HEK293 (cell line): ENCODE measurements at regions not wholly inside any gene's neighbourhood (a gene's known extent, or its start where the extent isn't known, plus 50 kb on each side); places are given as distances from the start of the nearest gene placed in this dataset.

Experiments
- CTCF ChIA-PET: fragments of 350-600 bp; formaldehyde crosslinking; extraction: SDS; loops from one replicate; lab custom pipeline; 2021; ENCODE audit warnings: antibody characterized with exemption; lab: Yijun Ruan, JAX
- POLR2A ChIA-PET: fragments of 300-600 bp; formaldehyde crosslinking; extraction: SDS; loops from one replicate; lab custom pipeline; 2020; ENCODE audit warnings: antibody characterized with exemption, inconsistent platforms; lab: Yijun Ruan, JAX
- H3K27ac ChIP-seq: fragments of 200-500 bp; sonication (Bioruptor generic); 2 replicates; pipeline ENCODE4 v1.5.1; 2014; ENCODE audit warnings: low read depth, low read length, control low read depth, inconsistent platforms; ENCODE audit errors: extremely low read depth
- H3K36me3 ChIP-seq, 2 experiments: fragments of 200-500 bp in 1 of 2; sonication (Bioruptor generic) in 1 of 2; 1 replicate in 1 of 2; 2 replicates in 1 of 2; pipeline ENCODE4 v1.5.1; 2014 to 2017; ENCODE audit warnings: inconsistent platforms in 2 of 2, low read length in 2 of 2; ENCODE audit not compliant: control insufficient read depth in 2 of 2, insufficient read depth in 1 of 2
- H3K4me1 ChIP-seq: fragments of 200-500 bp; sonication (Bioruptor generic); 2 replicates; pipeline ENCODE4 v1.5.1; 2014; ENCODE audit warnings: mild to moderate bottlenecking, low read length, inconsistent platforms; ENCODE audit not compliant: control insufficient read depth, insufficient read depth
- H3K4me3 ChIP-seq: 2 replicates; pipeline ENCODE4 v1.5.1; 2011; ENCODE audit warnings: low read depth, mild to moderate bottlenecking, control low read depth, low read length, moderate library complexity
- H3K9me3 ChIP-seq: fragments of 200-500 bp; sonication (Bioruptor generic); 2 replicates; pipeline ENCODE4 v1.5.1; 2014; ENCODE audit warnings: low read depth, low read length, inconsistent platforms; ENCODE audit not compliant: control insufficient read depth, insufficient read depth
- KLF10 ChIP-seq: fragments of 450-650 bp; IDR thresholded peaks from 2 replicates; pipeline ENCODE4 v1.5.1; 2018; ENCODE audit warnings: missing biosample characterization, mild to moderate bottlenecking, missing genetic modification characterization
- KLF9 ChIP-seq: fragments of 450-650 bp; formaldehyde crosslinking; IDR thresholded peaks from 2 replicates; pipeline ENCODE4 v1.5.1; 2016; ENCODE audit warnings: missing biosample characterization, missing genetic modification characterization, low read depth
- MYNN ChIP-seq: fragments of 450-650 bp; formaldehyde crosslinking; IDR thresholded peaks from 2 replicates; pipeline ENCODE4 v1.5.1; 2016; ENCODE audit warnings: missing biosample characterization, missing genetic modification characterization, borderline replicate concordance
- SP7 ChIP-seq: fragments of 450-650 bp; formaldehyde crosslinking; IDR thresholded peaks from 2 replicates; pipeline ENCODE4 v1.5.1; 2016; ENCODE audit warnings: missing biosample characterization, missing genetic modification characterization
- ZBTB8A ChIP-seq: fragments of 450-650 bp; formaldehyde crosslinking; IDR thresholded peaks from 2 replicates; pipeline ENCODE4 v1.5.1; 2016; ENCODE audit warnings: missing biosample characterization, missing genetic modification characterization
- ZEB2 ChIP-seq: fragments of 450-650 bp; formaldehyde crosslinking; IDR thresholded peaks from 2 replicates; pipeline ENCODE4 v1.5.1; 2016; ENCODE audit warnings: missing biosample characterization, missing genetic modification characterization
- ZIC2 ChIP-seq: fragments of 450-650 bp; formaldehyde crosslinking; IDR thresholded peaks from 2 replicates; pipeline ENCODE4 v1.5.1; 2016; ENCODE audit warnings: missing biosample characterization, missing genetic modification characterization
- ZNF112 ChIP-seq: fragments of 450-650 bp; formaldehyde crosslinking; IDR thresholded peaks from 2 replicates; pipeline ENCODE4 v1.5.0; 2017; ENCODE audit warnings: missing biosample characterization, missing genetic modification characterization
- ZNF132 ChIP-seq: fragments of 450-650 bp; formaldehyde crosslinking; IDR thresholded peaks from 2 replicates; pipeline ENCODE4 v1.5.1; 2017; ENCODE audit warnings: missing biosample characterization, missing genetic modification characterization, borderline replicate concordance
- ZNF175 ChIP-seq: fragments of 450-650 bp; formaldehyde crosslinking; IDR thresholded peaks from 2 replicates; pipeline ENCODE4 v1.5.1; 2016; ENCODE audit warnings: missing biosample characterization, missing genetic modification characterization
- ZNF510 ChIP-seq: fragments of 450-650 bp; formaldehyde crosslinking; IDR thresholded peaks from 2 replicates; pipeline ENCODE4 v1.5.1; 2018; ENCODE audit warnings: mild to moderate bottlenecking, missing genetic modification characterization, missing biosample characterization; ENCODE audit not compliant: insufficient replicate concordance
- ZNF623 ChIP-seq: fragments of 450-650 bp; formaldehyde crosslinking; IDR thresholded peaks from 2 replicates; pipeline ENCODE4 v1.5.1; 2016; ENCODE audit warnings: missing biosample characterization, missing genetic modification characterization
- ZNF660 ChIP-seq: fragments of 450-650 bp; IDR thresholded peaks from 2 replicates; pipeline ENCODE4 v1.5.1; 2018; ENCODE audit warnings: missing biosample characterization, mild to moderate bottlenecking, missing genetic modification characterization
- ZNF776 ChIP-seq: fragments of 450-650 bp; formaldehyde crosslinking; IDR thresholded peaks from 2 replicates; pipeline ENCODE4 v1.5.0; 2017; ENCODE audit warnings: missing biosample characterization, missing genetic modification characterization, borderline replicate concordance
- ZNF830 ChIP-seq: fragments of 450-650 bp; IDR thresholded peaks from 2 replicates; pipeline ENCODE4 v1.5.0; 2018; ENCODE audit warnings: missing biosample characterization, missing genetic modification characterization, low read depth, mild to moderate bottlenecking, moderate library complexity
- TF ChIP-seq, protein P1 (sequence below): fragments of 450-650 bp; formaldehyde crosslinking; IDR thresholded peaks from 2 replicates; pipeline ENCODE4 v1.5.1; 2016; ENCODE audit warnings: missing biosample characterization, missing genetic modification characterization
- TF ChIP-seq, protein P2 (sequence below): fragments of 450-650 bp; formaldehyde crosslinking; IDR thresholded peaks from 2 replicates; pipeline ENCODE4 v1.5.1; 2017; ENCODE audit warnings: missing biosample characterization, missing genetic modification characterization
- TF ChIP-seq, protein P3 (sequence below): fragments of 450-650 bp; formaldehyde crosslinking; IDR thresholded peaks from 2 replicates; pipeline ENCODE4 v1.5.1; 2017; ENCODE audit warnings: missing biosample characterization, mild to moderate bottlenecking, missing genetic modification characterization, moderate library complexity
- TF ChIP-seq, protein P4 (sequence below): fragments of 450-650 bp; formaldehyde crosslinking; IDR thresholded peaks from 2 replicates; pipeline ENCODE4 v1.5.1; 2016; ENCODE audit warnings: missing biosample characterization, missing genetic modification characterization, low read depth
- TF ChIP-seq, protein P5 (sequence below): fragments of 450-650 bp; formaldehyde crosslinking; IDR thresholded peaks from 2 replicates; pipeline ENCODE4 v1.5.1; 2016; ENCODE audit warnings: missing biosample characterization, missing genetic modification characterization

DNA sequence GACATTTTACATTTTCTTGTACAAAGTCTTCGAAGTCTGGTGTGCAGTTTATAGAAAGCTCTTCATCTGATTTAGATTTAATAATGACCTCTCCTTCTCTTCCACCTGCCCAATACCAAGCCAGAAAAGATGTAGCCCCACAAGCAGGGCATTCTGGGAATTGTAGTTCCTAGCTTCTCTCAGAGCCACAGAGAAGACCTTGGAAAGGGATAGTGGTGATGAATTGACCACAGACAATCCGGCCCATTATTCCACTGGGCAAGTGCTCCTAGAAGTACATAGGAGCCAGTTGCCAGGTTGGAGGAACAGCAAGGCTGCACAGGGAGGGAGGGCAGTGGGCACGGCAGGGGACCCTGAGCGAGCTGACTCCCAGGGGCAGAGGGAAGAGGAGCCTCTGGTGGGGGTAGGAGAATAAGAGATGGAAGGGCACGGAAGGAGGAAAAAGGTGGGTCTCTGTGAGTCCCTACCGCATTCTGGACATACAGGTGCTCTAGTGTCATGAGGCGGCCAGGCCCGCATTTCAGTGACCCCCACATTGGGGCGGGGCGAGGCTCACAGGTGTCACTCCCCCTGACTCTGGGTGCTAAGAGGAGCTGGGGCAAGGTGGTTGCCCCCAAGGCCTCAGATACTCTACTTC, 152.5 kb upstream of the HAAO start (continued):
- TF ChIP-seq, protein P1, sequence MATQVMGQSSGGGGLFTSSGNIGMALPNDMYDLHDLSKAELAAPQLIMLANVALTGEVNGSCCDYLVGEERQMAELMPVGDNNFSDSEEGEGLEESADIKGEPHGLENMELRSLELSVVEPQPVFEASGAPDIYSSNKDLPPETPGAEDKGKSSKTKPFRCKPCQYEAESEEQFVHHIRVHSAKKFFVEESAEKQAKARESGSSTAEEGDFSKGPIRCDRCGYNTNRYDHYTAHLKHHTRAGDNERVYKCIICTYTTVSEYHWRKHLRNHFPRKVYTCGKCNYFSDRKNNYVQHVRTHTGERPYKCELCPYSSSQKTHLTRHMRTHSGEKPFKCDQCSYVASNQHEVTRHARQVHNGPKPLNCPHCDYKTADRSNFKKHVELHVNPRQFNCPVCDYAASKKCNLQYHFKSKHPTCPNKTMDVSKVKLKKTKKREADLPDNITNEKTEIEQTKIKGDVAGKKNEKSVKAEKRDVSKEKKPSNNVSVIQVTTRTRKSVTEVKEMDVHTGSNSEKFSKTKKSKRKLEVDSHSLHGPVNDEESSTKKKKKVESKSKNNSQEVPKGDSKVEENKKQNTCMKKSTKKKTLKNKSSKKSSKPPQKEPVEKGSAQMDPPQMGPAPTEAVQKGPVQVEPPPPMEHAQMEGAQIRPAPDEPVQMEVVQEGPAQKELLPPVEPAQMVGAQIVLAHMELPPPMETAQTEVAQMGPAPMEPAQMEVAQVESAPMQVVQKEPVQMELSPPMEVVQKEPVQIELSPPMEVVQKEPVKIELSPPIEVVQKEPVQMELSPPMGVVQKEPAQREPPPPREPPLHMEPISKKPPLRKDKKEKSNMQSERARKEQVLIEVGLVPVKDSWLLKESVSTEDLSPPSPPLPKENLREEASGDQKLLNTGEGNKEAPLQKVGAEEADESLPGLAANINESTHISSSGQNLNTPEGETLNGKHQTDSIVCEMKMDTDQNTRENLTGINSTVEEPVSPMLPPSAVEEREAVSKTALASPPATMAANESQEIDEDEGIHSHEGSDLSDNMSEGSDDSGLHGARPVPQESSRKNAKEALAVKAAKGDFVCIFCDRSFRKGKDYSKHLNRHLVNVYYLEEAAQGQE (tag by site-specific recombination): no peak
- no peak for TF ChIP-seq ZNF132 (tag by site-specific recombination)
- TF ChIP-seq, protein P2, sequence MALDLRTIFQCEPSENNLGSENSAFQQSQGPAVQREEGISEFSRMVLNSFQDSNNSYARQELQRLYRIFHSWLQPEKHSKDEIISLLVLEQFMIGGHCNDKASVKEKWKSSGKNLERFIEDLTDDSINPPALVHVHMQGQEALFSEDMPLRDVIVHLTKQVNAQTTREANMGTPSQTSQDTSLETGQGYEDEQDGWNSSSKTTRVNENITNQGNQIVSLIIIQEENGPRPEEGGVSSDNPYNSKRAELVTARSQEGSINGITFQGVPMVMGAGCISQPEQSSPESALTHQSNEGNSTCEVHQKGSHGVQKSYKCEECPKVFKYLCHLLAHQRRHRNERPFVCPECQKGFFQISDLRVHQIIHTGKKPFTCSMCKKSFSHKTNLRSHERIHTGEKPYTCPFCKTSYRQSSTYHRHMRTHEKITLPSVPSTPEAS (tag by site-specific recombination): no peak
- TF ChIP-seq ZBTB8A (tag by site-specific recombination): no peak
- TF ChIP-seq ZNF776 (tag by site-specific recombination): no peak
- no peak for TF ChIP-seq ZNF660 (tag by site-specific recombination)
- TF ChIP-seq ZNF830 (tag by site-specific recombination): no peak
- no peak for TF ChIP-seq ZNF112 (tag by site-specific recombination)

DNA sequence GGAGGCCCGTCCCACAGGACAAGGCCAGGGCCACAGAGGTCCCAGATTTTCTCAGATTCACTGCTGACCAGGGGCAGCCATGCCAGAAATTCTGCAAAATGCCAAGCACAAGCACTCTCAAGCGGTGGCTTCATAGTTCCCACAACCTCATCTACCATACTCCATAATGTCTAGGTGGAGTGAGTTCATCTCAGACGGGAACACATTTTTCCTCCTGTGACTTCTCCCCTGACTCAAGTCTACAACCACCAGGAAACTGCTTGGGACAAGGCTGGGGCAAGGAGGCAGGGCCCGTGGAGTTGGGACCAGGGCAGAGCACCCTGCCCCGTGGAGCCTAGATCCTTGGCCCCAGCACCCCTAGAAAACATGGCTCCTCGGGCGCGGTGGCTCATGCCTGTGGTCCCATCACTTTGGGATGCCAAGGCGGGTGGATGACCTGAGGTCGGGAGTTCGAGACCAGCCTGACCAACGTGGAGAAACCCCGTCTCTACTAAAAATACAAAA, 150.7 kb upstream of the HAAO start:
- Histone ChIP-seq H3K9me3 (no peaks in the 10 kb centered on the region), H3K36me3 (no peaks in the 10 kb centered on the region)
- CTCF ChIA-PET: interaction anchor here (1.0 to 1.1 kb wide), 2 partner anchors 84 to 541 kb away, joined by 3 to 6 read pairs; no protein-coding TSS in a partner anchor
- POLR2A ChIA-PET: no interaction called here
- TF ChIP-seq, protein P3, sequence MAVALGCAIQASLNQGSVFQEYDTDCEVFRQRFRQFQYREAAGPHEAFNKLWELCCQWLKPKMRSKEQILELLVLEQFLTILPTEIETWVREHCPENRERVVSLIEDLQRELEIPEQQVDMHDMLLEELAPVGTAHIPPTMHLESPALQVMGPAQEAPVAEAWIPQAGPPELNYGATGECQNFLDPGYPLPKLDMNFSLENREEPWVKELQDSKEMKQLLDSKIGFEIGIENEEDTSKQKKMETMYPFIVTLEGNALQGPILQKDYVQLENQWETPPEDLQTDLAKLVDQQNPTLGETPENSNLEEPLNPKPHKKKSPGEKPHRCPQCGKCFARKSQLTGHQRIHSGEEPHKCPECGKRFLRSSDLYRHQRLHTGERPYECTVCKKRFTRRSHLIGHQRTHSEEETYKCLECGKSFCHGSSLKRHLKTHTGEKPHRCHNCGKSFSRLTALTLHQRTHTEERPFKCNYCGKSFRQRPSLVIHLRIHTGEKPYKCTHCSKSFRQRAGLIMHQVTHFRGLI (tag by site-specific recombination): no peak
- TF ChIP-seq ZNF175 (no peak), KLF9 (tag by site-specific recombination) (no peak), ZNF510 (tag by site-specific recombination) (no peak), ZNF623 (tag by site-specific recombination) (no peak), ZIC2 (tag by site-specific recombination) (no peak), ZEB2 (no peak), KLF10 (tag by site-specific recombination) (no peak), SP7 (tag by site-specific recombination) (no peak), MYNN (tag by site-specific recombination) (no peak)
- TF ChIP-seq, protein P4, sequence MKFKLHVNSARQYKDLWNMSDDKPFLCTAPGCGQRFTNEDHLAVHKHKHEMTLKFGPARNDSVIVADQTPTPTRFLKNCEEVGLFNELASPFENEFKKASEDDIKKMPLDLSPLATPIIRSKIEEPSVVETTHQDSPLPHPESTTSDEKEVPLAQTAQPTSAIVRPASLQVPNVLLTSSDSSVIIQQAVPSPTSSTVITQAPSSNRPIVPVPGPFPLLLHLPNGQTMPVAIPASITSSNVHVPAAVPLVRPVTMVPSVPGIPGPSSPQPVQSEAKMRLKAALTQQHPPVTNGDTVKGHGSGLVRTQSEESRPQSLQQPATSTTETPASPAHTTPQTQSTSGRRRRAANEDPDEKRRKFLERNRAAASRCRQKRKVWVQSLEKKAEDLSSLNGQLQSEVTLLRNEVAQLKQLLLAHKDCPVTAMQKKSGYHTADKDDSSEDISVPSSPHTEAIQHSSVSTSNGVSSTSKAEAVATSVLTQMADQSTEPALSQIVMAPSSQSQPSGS (tag by site-specific recombination): no peak
- TF ChIP-seq, protein P5, sequence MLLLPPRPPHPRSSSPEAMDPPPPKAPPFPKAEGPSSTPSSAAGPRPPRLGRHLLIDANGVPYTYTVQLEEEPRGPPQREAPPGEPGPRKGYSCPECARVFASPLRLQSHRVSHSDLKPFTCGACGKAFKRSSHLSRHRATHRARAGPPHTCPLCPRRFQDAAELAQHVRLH: no peak
- TF ChIP-seq, all 188 proteins: peak for 0
- Histone ChIP-seq H3K4me3 (no peak overlapping the region), H3K4me1 (no peaks in the 10 kb centered on the region), H3K27ac (no peak overlapping the region)
